ENCODE measurements at regions not wholly inside any gene's neighbourhood (a gene's known extent, or its start where the extent isn't known, plus 50 kb on each side); places are given as distances from the start of the nearest gene placed in this dataset.

- DNase-seq (ENCODE audit: low spot score): no peak
Observed at GRCh38 chr15:93557696-93558095, 468.7 kb upstream of the RGMA start.

GRCh38 chr15:93553167-93553935 lies 464.3 kb upstream of the RGMA start:
- no peak for DNase-seq (ENCODE audit: low spot score)

- no peak for DNase-seq (ENCODE audit: low spot score)
Observed at GRCh38 chr15:93543093-93543492, 454.1 kb upstream of the RGMA start.

- DNase-seq (ENCODE audit: low spot score): no peak
Observed at GRCh38 chr15:93527374-93528050, 438.5 kb upstream of the RGMA start.

- no peak for DNase-seq (ENCODE audit: low spot score)
Observed at GRCh38 chr15:93524432-93524831, 435.4 kb upstream of the RGMA start.

GRCh38 chr15:93523481-93523880 lies 434.5 kb upstream of the RGMA start:
- DNase-seq (ENCODE audit: low spot score): peak; percentile 37

GRCh38 chr15:93520206-93520605 lies 431.2 kb upstream of the RGMA start:
- DNase-seq (ENCODE audit: low spot score): no peak

GRCh38 chr15:93519599-93519998 lies 430.6 kb upstream of the RGMA start:
- no peak for DNase-seq (ENCODE audit: low spot score)

GRCh38 chr15:93517176-93517575 lies 428.2 kb upstream of the RGMA start:
- DNase-seq (ENCODE audit: low spot score): no peak

GRCh38 chr15:93515256-93516051 lies 426.4 kb upstream of the RGMA start:
- DNase-seq (ENCODE audit: low spot score): no peak

- DNase-seq (ENCODE audit: low spot score): no peak
Observed at GRCh38 chr15:93506646-93507045, 417.6 kb upstream of the RGMA start.

- DNase-seq (ENCODE audit: low spot score): no peak
Observed at GRCh38 chr15:93505506-93505905, 416.5 kb upstream of the RGMA start.

GRCh38 chr15:93501946-93502345 lies 412.9 kb upstream of the RGMA start:
- DNase-seq (ENCODE audit: low spot score): no peak

GRCh38 chr15:93500155-93500554 lies 411.1 kb upstream of the RGMA start:
- DNase-seq (ENCODE audit: low spot score): no peak

- DNase-seq (ENCODE audit: low spot score): no peak
Observed at GRCh38 chr15:93497291-93497690, 408.3 kb upstream of the RGMA start.

- no peak for DNase-seq (ENCODE audit: low spot score)
Observed at GRCh38 chr15:93496888-93497287, 407.9 kb upstream of the RGMA start.

GRCh38 chr15:93495799-93496637 lies 407.0 kb upstream of the RGMA start:
- no peak for DNase-seq (ENCODE audit: low spot score)

- DNase-seq (ENCODE audit: low spot score): no peak
Observed at GRCh38 chr15:93493172-93493571, 404.2 kb upstream of the RGMA start.

GRCh38 chr15:93491291-93491690 lies 402.3 kb upstream of the RGMA start:
- DNase-seq (ENCODE audit: low spot score): no peak

- no peak for DNase-seq (ENCODE audit: low spot score)
Observed at GRCh38 chr15:93488296-93488713, 399.3 kb upstream of the RGMA start.

GRCh38 chr15:93486407-93487117 lies 397.6 kb upstream of the RGMA start:
- DNase-seq (ENCODE audit: low spot score): no peak
